ENCODE measurements at regions not wholly inside any gene's neighbourhood (a gene's known extent, or its start where the extent isn't known, plus 50 kb on each side); places are given as distances from the start of the nearest gene placed in this dataset.
"Not testable (repeated sequence)": the region's sequence is repeated elsewhere in the genome, so short reads cannot be mapped to it uniquely, and the experiment has no call there.

GRCh38 chr2:111251711-111252110, 131.0 kb downstream of the BCL2L11 start:
- Histone ChIP-seq H3K36me3 (no peaks in the 10 kb centered on the region), H3K9me3 (no peaks in the 10 kb centered on the region), H3K27ac (no peak overlapping the region), H3K4me3 (no peak overlapping the region), H3K27me3 (no peaks in the 10 kb centered on the region), H3K4me1 (no peaks in the 10 kb centered on the region)
- intact Hi-C loops (cut with DNase I; ENCODE audit: low total_unique reads): no loop called here
- 84 to 95% (median 93%) methylated on average over 3 of the region's 3 CpGs for WGBS, 5 donors
- DNase-seq: no peak
- TF ChIP-seq CTCF (IDR thresholded peaks at IDR 0.05): no peak
- TF ChIP-seq POLR2A (IDR thresholded peaks at IDR 0.05): no peak
- TF ChIP-seq EP300 (IDR thresholded peaks at IDR 0.05): no peak
- no peak for TF ChIP-seq POLR2AphosphoS5 (IDR thresholded peaks at IDR 0.05)

GRCh38 chr2:111252436-111252835, 131.7 kb downstream of the BCL2L11 start:
- Histone ChIP-seq H3K27me3 (no peaks in the 10 kb centered on the region), H3K9me3 (no peaks in the 10 kb centered on the region), H3K27ac (no peak overlapping the region), H3K36me3 (no peaks in the 10 kb centered on the region), H3K4me3 (no peak overlapping the region), H3K4me1 (no peaks in the 10 kb centered on the region)
- intact Hi-C loops (cut with DNase I; ENCODE audit: low total_unique reads): no loop called here
- no peak for TF ChIP-seq EP300 (IDR thresholded peaks at IDR 0.05)
- no peak for TF ChIP-seq POLR2AphosphoS5 (IDR thresholded peaks at IDR 0.05)
- no peak for TF ChIP-seq CTCF (IDR thresholded peaks at IDR 0.05)
- TF ChIP-seq POLR2A (IDR thresholded peaks at IDR 0.05): no peak
- DNase-seq: no peak

- intact Hi-C loops (cut with DNase I; ENCODE audit: low total_unique reads); H3K27me3 ChIP-seq; H3K36me3 ChIP-seq; H3K27ac ChIP-seq; H3K4me3 ChIP-seq; H3K9me3 ChIP-seq; H3K4me1 ChIP-seq; DNase-seq: not testable (repeated sequence)
- 80 to 93% (median 88%) methylated on average over 4 to 6 of the region's 6 CpGs for WGBS, 5 donors
Observed at GRCh38 chr2:111254916-111255315, 134.2 kb downstream of the BCL2L11 start.

- WGBS, 5 donors: 43% methylated on average over 1 of the region's 1 CpG; no CpG with 5 or more reads in 4 of the 5 donors
Observed at GRCh38 chr2:111256628-111257027, 135.9 kb downstream of the BCL2L11 start.

GRCh38 chr2:111257607-111258006, 136.9 kb downstream of the BCL2L11 start:
- 0 to 50% (median 45%) methylated on average over 1 of the region's 1 CpG; no CpG with 5 or more reads in 2 of the 5 donors for WGBS, 5 donors
- H3K9me3 ChIP-seq; H3K4me1 ChIP-seq; H3K27ac ChIP-seq; H3K4me3 ChIP-seq; intact Hi-C loops (cut with DNase I; ENCODE audit: low total_unique reads); DNase-seq; H3K27me3 ChIP-seq; H3K36me3 ChIP-seq: not testable (repeated sequence)

More at GRCh38 chr2:111256628-111257027, 135.9 kb downstream of the BCL2L11 start:
- H3K27me3 ChIP-seq; H3K9me3 ChIP-seq; H3K4me3 ChIP-seq; H3K27ac ChIP-seq; DNase-seq; H3K36me3 ChIP-seq; H3K4me1 ChIP-seq; intact Hi-C loops (cut with DNase I; ENCODE audit: low total_unique reads): not testable (repeated sequence)

GRCh38 chr2:111258318-111258717, 137.6 kb downstream of the BCL2L11 start:
- H3K9me3 ChIP-seq; H3K4me1 ChIP-seq; H3K4me3 ChIP-seq; H3K27me3 ChIP-seq; H3K27ac ChIP-seq; H3K36me3 ChIP-seq; intact Hi-C loops (cut with DNase I; ENCODE audit: low total_unique reads); DNase-seq: not testable (repeated sequence)
- 89 to 100% (median 100%) methylated on average over 1 of the region's 1 CpG; no CpG with 5 or more reads in 2 of the 5 donors for WGBS, 5 donors

- H3K4me3 ChIP-seq; H3K9me3 ChIP-seq; DNase-seq; H3K27ac ChIP-seq; H3K4me1 ChIP-seq; H3K36me3 ChIP-seq; H3K27me3 ChIP-seq; intact Hi-C loops (cut with DNase I; ENCODE audit: low total_unique reads): not testable (repeated sequence)
- WGBS, 5 donors: 75 to 84% (median 77%) methylated on average over 2 to 6 of the region's 9 CpGs
Observed at GRCh38 chr2:111262627-111263379, 142.1 kb downstream of the BCL2L11 start.

GRCh38 chr2:111263380-111264017, 142.8 kb downstream of the BCL2L11 start:
- H3K4me3 ChIP-seq; H3K27me3 ChIP-seq; H3K36me3 ChIP-seq; H3K9me3 ChIP-seq; H3K4me1 ChIP-seq; DNase-seq; H3K27ac ChIP-seq; intact Hi-C loops (cut with DNase I; ENCODE audit: low total_unique reads): not testable (repeated sequence)
- no CpG with 5 or more reads among the region's 7 CpGs for whole genome bisulfite sequencing, 5 donors

- H3K27me3 ChIP-seq; H3K27ac ChIP-seq; H3K9me3 ChIP-seq; H3K4me3 ChIP-seq; intact Hi-C loops (cut with DNase I; ENCODE audit: low total_unique reads); H3K4me1 ChIP-seq; H3K36me3 ChIP-seq: not testable (repeated sequence)
- 90 to 98% (median 95%) methylated on average over 6 to 11 of the region's 11 CpGs for WGBS, 5 donors
- DNase-seq: peak in 1 of 2 donors; percentile 16
Observed at GRCh38 chr2:111264956-111265355, 144.2 kb downstream of the BCL2L11 start.

Measured in stomach (tissue), 8 donors.